Left ventricle myocardium superior (tissue), 1 donor: ENCODE measurements at regions not wholly inside any gene's neighbourhood (a gene's known extent, or its start where the extent isn't known, plus 50 kb on each side); places are given as distances from the start of the nearest gene placed in this dataset.
A peak's percentile ranks its signal among the peaks of the same experiment; 100 is the strongest.

Experiments used
- ATAC-seq: fragments of 200-7000 bp; cut with Tn5 transposase; one replicate; pipeline ENCODE4 v1.9.1; 2020; ENCODE audit warnings: mild to moderate bottlenecking, moderate library complexity
- DNase-seq: peaks from one replicate; pipeline ENCODE4 v3.0.0-alpha.2; 2020
- intact Hi-C: fragments of 100-400 bp; cut with micrococcal nuclease; formaldehyde crosslinking; loops from one replicate; pipeline ENCODE4 v1.11.0; 2022
- donor health status: DM: no; HTN: yes; CAD: no; lungs with severe emphysema.

- no peak for ATAC-seq
- DNase-seq = no peak
- intact Hi-C loops = no loop called here
These were observed 406.0 kb upstream of the KLF4 start for GRCh38 chr9:107895501-107896001.

GRCh38 chr9:107894572-107895261 is 405.1 kb upstream of the KLF4 start:
- peak; percentile 63 for ATAC-seq
- intact Hi-C loops = no loop called here
- DNase-seq = peak; percentile 32

GRCh38 chr9:107890921-107891465 is 401.4 kb upstream of the KLF4 start:
- intact Hi-C loops = no loop called here
- ATAC-seq (no peak), DNase-seq (no peak)

- no peak for ATAC-seq
- no peak for DNase-seq
- intact Hi-C loops = no loop called here
These were observed 399.2 kb upstream of the KLF4 start for GRCh38 chr9:107888773-107889227.

- intact Hi-C loops = no loop called here
- no peak for ATAC-seq
- DNase-seq = no peak
These were observed 397.3 kb upstream of the KLF4 start for GRCh38 chr9:107886826-107887225.

GRCh38 chr9:107883496-107884124 is 394.0 kb upstream of the KLF4 start:
- intact Hi-C loops = no loop called here
- DNase-seq = no peak
- no peak for ATAC-seq

GRCh38 chr9:107881626-107882300 is 392.2 kb upstream of the KLF4 start:
- DNase-seq = no peak
- no peak for ATAC-seq
- intact Hi-C loops = no loop called here

- ATAC-seq = no peak
- intact Hi-C loops = no loop called here
- DNase-seq = no peak
These were observed 388.9 kb upstream of the KLF4 start for GRCh38 chr9:107878462-107878861.

- intact Hi-C loops = no loop called here
- DNase-seq (no peak), ATAC-seq (peak; percentile 51)
These were observed 386.0 kb upstream of the KLF4 start for GRCh38 chr9:107875571-107875980.

- peak; percentile 52 for ATAC-seq
- DNase-seq = no peak
- intact Hi-C loops = no loop called here
These were observed 385.2 kb upstream of the KLF4 start for GRCh38 chr9:107874591-107875369.

- no peak for ATAC-seq
- intact Hi-C loops = no loop called here
These were observed 384.6 kb upstream of the KLF4 start for GRCh38 chr9:107874137-107874536.

GRCh38 chr9:107872457-107873192 is 383.1 kb upstream of the KLF4 start:
- intact Hi-C loops = no loop called here
- no peak for DNase-seq
- ATAC-seq = no peak

More at GRCh38 chr9:107874137-107874536, 384.6 kb upstream of the KLF4 start:
- DNase-seq = no peak

- DNase-seq = no peak
- intact Hi-C loops = no loop called here
- ATAC-seq = no peak
These were observed 381.5 kb upstream of the KLF4 start for GRCh38 chr9:107870927-107871680.

GRCh38 chr9:107870221-107870620 is 380.7 kb upstream of the KLF4 start:
- ATAC-seq = no peak
- intact Hi-C loops = no loop called here
- no peak for DNase-seq

- ATAC-seq = no peak
- no peak for DNase-seq
- intact Hi-C loops = no loop called here
These were observed 379.5 kb upstream of the KLF4 start for GRCh38 chr9:107869111-107869510.

- ATAC-seq (no peak), DNase-seq (no peak)
- intact Hi-C loops = no loop called here
These were observed 378.6 kb upstream of the KLF4 start for GRCh38 chr9:107868186-107868585.

GRCh38 chr9:107867738-107868137 is 378.2 kb upstream of the KLF4 start:
- no peak for DNase-seq
- intact Hi-C loops = no loop called here
- no peak for ATAC-seq
